ENCODE measurements at regions not wholly inside any gene's neighbourhood (a gene's known extent, or its start where the extent isn't known, plus 50 kb on each side); places are given as distances from the start of the nearest gene placed in this dataset.

DNA sequence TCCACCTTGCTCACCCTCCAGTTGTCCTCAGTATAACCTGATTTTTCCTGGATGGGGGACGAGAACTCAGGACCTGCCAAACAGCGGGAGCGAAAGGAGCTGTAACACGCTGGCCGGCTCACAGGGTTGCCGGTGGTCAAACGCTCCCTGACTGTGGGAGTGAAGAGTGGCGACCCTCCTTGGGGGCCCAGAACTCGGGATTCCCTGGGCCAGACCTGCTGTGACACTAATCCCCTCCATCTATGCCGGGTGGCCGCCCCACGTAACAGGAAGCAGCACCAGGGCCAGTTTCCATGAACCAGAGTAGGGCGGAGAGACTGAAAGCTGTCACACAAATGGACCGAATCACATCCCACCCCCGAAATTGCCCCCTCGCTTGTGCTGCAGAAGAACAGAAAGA lies 1809.2 kb upstream of the ACO1 start:
- no peaks in the 10 kb centered on the region for H3F3A ChIP-seq (ENCODE audit: low read depth)
- H3K4me1 ChIP-seq (ENCODE audit: insufficient read depth, low read length, poor library complexity, severe bottlenecking) = no peaks in the 10 kb centered on the region
- no peaks in the 10 kb centered on the region for H3K9me2 ChIP-seq (replicated peaks; ENCODE audit: low read depth, low read length)
- H3K4me3 ChIP-seq (ENCODE audit: low read length, poor library complexity, severe bottlenecking) = no peak overlapping the region
- TF ChIP-seq, protein P1, sequence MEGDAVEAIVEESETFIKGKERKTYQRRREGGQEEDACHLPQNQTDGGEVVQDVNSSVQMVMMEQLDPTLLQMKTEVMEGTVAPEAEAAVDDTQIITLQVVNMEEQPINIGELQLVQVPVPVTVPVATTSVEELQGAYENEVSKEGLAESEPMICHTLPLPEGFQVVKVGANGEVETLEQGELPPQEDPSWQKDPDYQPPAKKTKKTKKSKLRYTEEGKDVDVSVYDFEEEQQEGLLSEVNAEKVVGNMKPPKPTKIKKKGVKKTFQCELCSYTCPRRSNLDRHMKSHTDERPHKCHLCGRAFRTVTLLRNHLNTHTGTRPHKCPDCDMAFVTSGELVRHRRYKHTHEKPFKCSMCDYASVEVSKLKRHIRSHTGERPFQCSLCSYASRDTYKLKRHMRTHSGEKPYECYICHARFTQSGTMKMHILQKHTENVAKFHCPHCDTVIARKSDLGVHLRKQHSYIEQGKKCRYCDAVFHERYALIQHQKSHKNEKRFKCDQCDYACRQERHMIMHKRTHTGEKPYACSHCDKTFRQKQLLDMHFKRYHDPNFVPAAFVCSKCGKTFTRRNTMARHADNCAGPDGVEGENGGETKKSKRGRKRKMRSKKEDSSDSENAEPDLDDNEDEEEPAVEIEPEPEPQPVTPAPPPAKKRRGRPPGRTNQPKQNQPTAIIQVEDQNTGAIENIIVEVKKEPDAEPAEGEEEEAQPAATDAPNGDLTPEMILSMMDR (conservative IDR thresholded peaks at IDR 0.05; ENCODE audit: low read length) = no peak
- no peak for TF ChIP-seq EZH2phosphoT487 (IDR thresholded peaks at IDR 0.05; ENCODE audit: borderline replicate concordance)
- H4K20me1 ChIP-seq (ENCODE audit: insufficient read depth, low read length, poor library complexity, severe bottlenecking) = no peaks in the 10 kb centered on the region
- H3K79me2 ChIP-seq (ENCODE audit: insufficient read depth, low read length) = no peaks in the 10 kb centered on the region
- H3K4me2 ChIP-seq (ENCODE audit: low read depth, low read length, poor library complexity, severe bottlenecking) = no peak overlapping the region
- no peak overlapping the region for H3K9ac ChIP-seq (ENCODE audit: low read depth, low read length, poor library complexity, severe bottlenecking)
- H3K9me3 ChIP-seq (ENCODE audit: insufficient read depth, low read depth, low read length) = no peaks in the 10 kb centered on the region
- H2AFZ ChIP-seq (ENCODE audit: low read length) = no peak overlapping the region
- H3K36me3 ChIP-seq (ENCODE audit: insufficient read depth, low read length) = no peaks in the 10 kb centered on the region
- no peaks in the 10 kb centered on the region for H3K27me3 ChIP-seq (ENCODE audit: insufficient read depth, low read length, poor library complexity, severe bottlenecking)

DNA sequence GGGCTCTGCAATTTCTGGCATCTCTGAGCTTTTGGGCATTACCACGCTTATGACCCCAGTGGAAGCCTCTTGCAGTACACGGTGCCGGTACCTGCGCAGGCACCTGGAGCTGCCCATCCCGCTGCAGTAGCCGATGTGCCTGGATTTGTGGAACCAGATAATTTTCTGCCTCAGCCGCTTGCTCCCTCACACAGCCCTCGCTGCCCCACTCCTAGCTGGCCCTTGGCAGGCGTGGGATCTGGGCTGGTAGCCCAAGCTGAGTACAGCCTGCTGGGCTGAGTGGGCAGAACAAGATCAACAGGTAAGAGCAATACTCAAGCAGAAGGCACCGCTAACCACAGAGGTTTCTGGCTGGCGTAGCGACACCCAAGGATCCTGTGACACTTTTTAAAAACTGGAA lies 1808.8 kb upstream of the ACO1 start:
- H3K4me1 ChIP-seq (ENCODE audit: insufficient read depth, low read length, poor library complexity, severe bottlenecking) = no peaks in the 10 kb centered on the region
- no peaks in the 10 kb centered on the region for H3K36me3 ChIP-seq (ENCODE audit: insufficient read depth, low read length)
- no peaks in the 10 kb centered on the region for H3K79me2 ChIP-seq (ENCODE audit: insufficient read depth, low read length)
- no peak for TF ChIP-seq EZH2phosphoT487 (IDR thresholded peaks at IDR 0.05; ENCODE audit: borderline replicate concordance)
- TF ChIP-seq, protein P1 (conservative IDR thresholded peaks at IDR 0.05; ENCODE audit: low read length) = no peak
- no peak overlapping the region for H3K9ac ChIP-seq (ENCODE audit: low read depth, low read length, poor library complexity, severe bottlenecking)
- no peaks in the 10 kb centered on the region for H3K9me3 ChIP-seq (ENCODE audit: insufficient read depth, low read depth, low read length)
- no peaks in the 10 kb centered on the region for H4K20me1 ChIP-seq (ENCODE audit: insufficient read depth, low read length, poor library complexity, severe bottlenecking)
- no peaks in the 10 kb centered on the region for H3K9me2 ChIP-seq (replicated peaks; ENCODE audit: low read depth, low read length)
- no peak overlapping the region for H2AFZ ChIP-seq (ENCODE audit: low read length)
- H3F3A ChIP-seq (ENCODE audit: low read depth) = no peaks in the 10 kb centered on the region
- no peak overlapping the region for H3K4me3 ChIP-seq (ENCODE audit: low read length, poor library complexity, severe bottlenecking)
- no peaks in the 10 kb centered on the region for H3K27me3 ChIP-seq (ENCODE audit: insufficient read depth, low read length, poor library complexity, severe bottlenecking)
- H3K4me2 ChIP-seq (ENCODE audit: low read depth, low read length, poor library complexity, severe bottlenecking) = no peak overlapping the region

DNA sequence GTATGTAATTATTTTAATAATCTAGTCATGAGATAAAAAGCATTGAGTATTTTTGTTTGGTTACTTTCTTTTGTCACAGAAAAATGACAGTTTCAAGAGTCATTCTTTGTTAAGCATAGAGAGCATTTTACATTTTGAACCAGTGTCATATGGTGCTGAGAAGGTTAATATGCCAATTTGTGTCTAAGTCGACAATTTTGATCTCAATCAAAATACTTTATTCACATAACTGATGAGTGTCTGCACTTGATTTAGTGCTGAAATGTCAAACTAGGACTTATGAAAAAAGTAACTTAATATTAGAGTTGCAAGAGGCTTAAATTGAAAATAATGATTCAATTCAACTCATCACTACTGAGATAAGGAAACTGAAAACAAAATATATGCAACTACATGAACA lies 1804.6 kb upstream of the ACO1 start:
- H4K20me1 ChIP-seq (ENCODE audit: insufficient read depth, low read length, poor library complexity, severe bottlenecking) = no peaks in the 10 kb centered on the region
- no peaks in the 10 kb centered on the region for H3K36me3 ChIP-seq (ENCODE audit: insufficient read depth, low read length)
- no peaks in the 10 kb centered on the region for H3F3A ChIP-seq (ENCODE audit: low read depth)
- no peaks in the 10 kb centered on the region for H3K4me1 ChIP-seq (ENCODE audit: insufficient read depth, low read length, poor library complexity, severe bottlenecking)
- H3K4me2 ChIP-seq (ENCODE audit: low read depth, low read length, poor library complexity, severe bottlenecking) = no peak overlapping the region
- H3K4me3 ChIP-seq (ENCODE audit: low read length, poor library complexity, severe bottlenecking) = no peak overlapping the region
- no peak for TF ChIP-seq EZH2phosphoT487 (IDR thresholded peaks at IDR 0.05; ENCODE audit: borderline replicate concordance)
- TF ChIP-seq, protein P1 (conservative IDR thresholded peaks at IDR 0.05; ENCODE audit: low read length) = no peak
- no peaks in the 10 kb centered on the region for H3K9me2 ChIP-seq (replicated peaks; ENCODE audit: low read depth, low read length)
- no peak overlapping the region for H2AFZ ChIP-seq (ENCODE audit: low read length)
- no peaks in the 10 kb centered on the region for H3K27me3 ChIP-seq (ENCODE audit: insufficient read depth, low read length, poor library complexity, severe bottlenecking)
- no peak overlapping the region for H3K9ac ChIP-seq (ENCODE audit: low read depth, low read length, poor library complexity, severe bottlenecking)
- no peaks in the 10 kb centered on the region for H3K79me2 ChIP-seq (ENCODE audit: insufficient read depth, low read length)
- H3K9me3 ChIP-seq (ENCODE audit: insufficient read depth, low read depth, low read length) = no peaks in the 10 kb centered on the region

All from Loucy (cell line).